HEK293 (cell line): ENCODE measurements at regions not wholly inside any gene's neighbourhood (a gene's known extent, or its start where the extent isn't known, plus 50 kb on each side); places are given as distances from the start of the nearest gene placed in this dataset.

ENCODE experiments used
- CTCF ChIA-PET: fragments of 350-600 bp; formaldehyde crosslinking; extraction: SDS; loops from one replicate; lab custom pipeline; 2021; ENCODE audit warnings: antibody characterized with exemption; lab: Yijun Ruan, JAX
- POLR2A ChIA-PET: fragments of 300-600 bp; formaldehyde crosslinking; extraction: SDS; loops from one replicate; lab custom pipeline; 2020; ENCODE audit warnings: antibody characterized with exemption, inconsistent platforms; lab: Yijun Ruan, JAX
- H3K27ac ChIP-seq: fragments of 200-500 bp; sonication (Bioruptor generic); 2 replicates; pipeline ENCODE4 v1.5.1; 2014; ENCODE audit warnings: low read depth, low read length, control low read depth, inconsistent platforms; ENCODE audit errors: extremely low read depth
- H3K36me3 ChIP-seq, 2 experiments: fragments of 200-500 bp in 1 of 2; sonication (Bioruptor generic) in 1 of 2; 1 replicate in 1 of 2; 2 replicates in 1 of 2; pipeline ENCODE4 v1.5.1; 2014 to 2017; ENCODE audit warnings: inconsistent platforms in 2 of 2, low read length in 2 of 2; ENCODE audit not compliant: control insufficient read depth in 2 of 2, insufficient read depth in 1 of 2
- H3K4me1 ChIP-seq: fragments of 200-500 bp; sonication (Bioruptor generic); 2 replicates; pipeline ENCODE4 v1.5.1; 2014; ENCODE audit warnings: mild to moderate bottlenecking, low read length, inconsistent platforms; ENCODE audit not compliant: control insufficient read depth, insufficient read depth
- H3K4me3 ChIP-seq: 2 replicates; pipeline ENCODE4 v1.5.1; 2011; ENCODE audit warnings: low read depth, mild to moderate bottlenecking, control low read depth, low read length, moderate library complexity
- H3K9me3 ChIP-seq: fragments of 200-500 bp; sonication (Bioruptor generic); 2 replicates; pipeline ENCODE4 v1.5.1; 2014; ENCODE audit warnings: low read depth, low read length, inconsistent platforms; ENCODE audit not compliant: control insufficient read depth, insufficient read depth
- KLF17 ChIP-seq: fragments of 450-650 bp; formaldehyde crosslinking; IDR thresholded peaks from 2 replicates; pipeline ENCODE4 v1.5.1; 2016; ENCODE audit warnings: missing biosample characterization, missing genetic modification characterization
- MZF1 ChIP-seq: fragments of 450-650 bp; formaldehyde crosslinking; IDR thresholded peaks from 2 replicates; pipeline ENCODE4 v1.5.1; 2017; ENCODE audit warnings: missing biosample characterization, missing genetic modification characterization, borderline replicate concordance
- OVOL3 ChIP-seq: fragments of 450-650 bp; formaldehyde crosslinking; IDR thresholded peaks from 2 replicates; pipeline ENCODE4 v1.5.1; 2016; ENCODE audit warnings: missing biosample characterization, missing genetic modification characterization
- REST ChIP-seq: fragments of 450-650 bp; formaldehyde crosslinking; IDR thresholded peaks from 2 replicates; pipeline ENCODE4 v1.5.1; 2016; ENCODE audit warnings: missing biosample characterization, missing genetic modification characterization
- SCRT2 ChIP-seq: fragments of 450-650 bp; formaldehyde crosslinking; IDR thresholded peaks from 2 replicates; pipeline ENCODE4 v1.5.1; 2016; ENCODE audit warnings: missing biosample characterization, missing genetic modification characterization
- ZBTB6 ChIP-seq: fragments of 450-650 bp; formaldehyde crosslinking; IDR thresholded peaks from 2 replicates; pipeline ENCODE4 v1.5.1; 2017; ENCODE audit warnings: missing biosample characterization, missing genetic modification characterization
- ZNF211 ChIP-seq: fragments of 450-650 bp; formaldehyde crosslinking; IDR thresholded peaks from 2 replicates; pipeline ENCODE4 v1.5.1; 2016; ENCODE audit warnings: low read depth, missing biosample characterization, missing genetic modification characterization
- ZNF214 ChIP-seq: fragments of 450-650 bp; formaldehyde crosslinking; IDR thresholded peaks from 2 replicates; pipeline ENCODE4 v1.5.1; 2017; ENCODE audit warnings: missing biosample characterization, mild to moderate bottlenecking, missing genetic modification characterization, borderline replicate concordance
- ZNF280C ChIP-seq: fragments of 450-650 bp; formaldehyde crosslinking; IDR thresholded peaks from 2 replicates; pipeline ENCODE4 v1.5.1; 2016; ENCODE audit warnings: missing biosample characterization, missing genetic modification characterization
- ZNF292 ChIP-seq: fragments of 450-650 bp; formaldehyde crosslinking; IDR thresholded peaks from 2 replicates; pipeline ENCODE4 v1.5.1; 2016; ENCODE audit warnings: low read depth, missing biosample characterization, missing genetic modification characterization, borderline replicate concordance
- ZNF341 ChIP-seq: fragments of 450-650 bp; formaldehyde crosslinking; IDR thresholded peaks from 2 replicates; pipeline ENCODE4; 2016; ENCODE audit warnings: low read depth, missing biosample characterization, missing genetic modification characterization
- ZNF391 ChIP-seq: fragments of 450-650 bp; formaldehyde crosslinking; IDR thresholded peaks from 2 replicates; pipeline ENCODE4 v1.5.1; 2016; ENCODE audit warnings: low read depth, missing biosample characterization, missing genetic modification characterization, borderline replicate concordance
- ZNF518A ChIP-seq: fragments of 450-650 bp; formaldehyde crosslinking; conservative IDR thresholded peaks from 2 replicates; pipeline ENCODE4 v1.5.1; 2016; ENCODE audit warnings: low read depth, missing biosample characterization, missing genetic modification characterization
- ZNF580 ChIP-seq: fragments of 450-650 bp; formaldehyde crosslinking; IDR thresholded peaks from 2 replicates; pipeline ENCODE4 v1.5.1; 2016; ENCODE audit warnings: missing biosample characterization, missing genetic modification characterization
- ZNF585B ChIP-seq: fragments of 450-650 bp; formaldehyde crosslinking; IDR thresholded peaks from 2 replicates; pipeline ENCODE4 v1.5.1; 2016; ENCODE audit warnings: missing biosample characterization, missing genetic modification characterization
- ZNF623 ChIP-seq: fragments of 450-650 bp; formaldehyde crosslinking; IDR thresholded peaks from 2 replicates; pipeline ENCODE4 v1.5.1; 2016; ENCODE audit warnings: missing biosample characterization, missing genetic modification characterization
- ZNF660 ChIP-seq: fragments of 450-650 bp; IDR thresholded peaks from 2 replicates; pipeline ENCODE4 v1.5.1; 2018; ENCODE audit warnings: missing biosample characterization, mild to moderate bottlenecking, missing genetic modification characterization
- ZNF701 ChIP-seq: fragments of 450-650 bp; formaldehyde crosslinking; IDR thresholded peaks from 2 replicates; pipeline ENCODE4 v1.5.1; 2016; ENCODE audit warnings: missing biosample characterization, missing genetic modification characterization
- ZNF707 ChIP-seq: fragments of 450-650 bp; formaldehyde crosslinking; IDR thresholded peaks from 2 replicates; pipeline ENCODE4 v1.5.1; 2016; ENCODE audit warnings: missing biosample characterization, missing genetic modification characterization
- ZNF747 ChIP-seq: fragments of 450-650 bp; formaldehyde crosslinking; IDR thresholded peaks from 2 replicates; pipeline ENCODE4 v1.5.1; 2016; ENCODE audit warnings: missing biosample characterization, missing genetic modification characterization
- ZNF830 ChIP-seq: fragments of 450-650 bp; IDR thresholded peaks from 2 replicates; pipeline ENCODE4 v1.5.0; 2018; ENCODE audit warnings: missing biosample characterization, missing genetic modification characterization, low read depth, mild to moderate bottlenecking, moderate library complexity
- ZSCAN30 ChIP-seq: fragments of 450-650 bp; IDR thresholded peaks from 2 replicates; pipeline ENCODE4 v1.5.1; 2018; ENCODE audit warnings: missing biosample characterization, mild to moderate bottlenecking, missing genetic modification characterization, moderate library complexity

GRCh38 chr4:126906466-126906865 is 726.3 kb upstream of the INTU start:
- Histone ChIP-seq H3K27ac (no peak overlapping the region), H3K4me3 (no peak overlapping the region), H3K9me3 (no peaks in the 10 kb centered on the region), H3K4me1 (no peaks in the 10 kb centered on the region), H3K36me3 (no peaks in the 10 kb centered on the region)
- TF ChIP-seq ZNF585B (tag by site-specific recombination) (no peak), MZF1 (tag by site-specific recombination) (no peak), ZNF280C (tag by site-specific recombination) (no peak), KLF17 (tag by site-specific recombination) (no peak), REST (tag by site-specific recombination) (no peak), ZBTB6 (tag by site-specific recombination) (no peak), ZNF701 (tag by site-specific recombination) (no peak), ZNF391 (tag by site-specific recombination) (no peak), ZNF580 (tag by site-specific recombination) (no peak), ZNF211 (tag by site-specific recombination) (no peak), ZNF747 (tag by site-specific recombination) (no peak)
- CTCF ChIA-PET = no interaction called here
- POLR2A ChIA-PET = no interaction called here

GRCh38 chr4:126907389-126907788 is 725.4 kb upstream of the INTU start:
- no peak overlapping the region for H3K27ac ChIP-seq
- CTCF ChIA-PET = no interaction called here
- H3K4me3 ChIP-seq = no peak overlapping the region
- H3K36me3 ChIP-seq = no peaks in the 10 kb centered on the region
- POLR2A ChIA-PET = no interaction called here
- H3K9me3 ChIP-seq = no peaks in the 10 kb centered on the region
- no peaks in the 10 kb centered on the region for H3K4me1 ChIP-seq
- TF ChIP-seq ZNF707 (tag by site-specific recombination) = no peak
- no peak for TF ChIP-seq ZNF830
- no peak for TF ChIP-seq ZNF623
- TF ChIP-seq ZSCAN30 = no peak
- no peak for TF ChIP-seq ZNF214 (tag by site-specific recombination)
- TF ChIP-seq ZNF660 (tag by site-specific recombination) = no peak
- no peak for TF ChIP-seq ZNF341
- TF ChIP-seq OVOL3 = no peak
- TF ChIP-seq ZNF518A = no peak
- TF ChIP-seq ZNF292 (tag by site-specific recombination) = no peak
- TF ChIP-seq ZNF580 (tag by site-specific recombination) = no peak
- no peak for TF ChIP-seq SCRT2 (tag by site-specific recombination)
